ENCODE measurements at regions not wholly inside any gene's neighbourhood (a gene's known extent, or its start where the extent isn't known, plus 50 kb on each side); places are given as distances from the start of the nearest gene placed in this dataset.

GRCh38 chr5:125348936-125349831, 602.7 kb upstream of the ZNF608 start:
- peak; percentile 24 for DNase-seq

- DNase-seq: no peak
Measured at GRCh38 chr5:125357660-125358059, 611.2 kb upstream of the ZNF608 start.

GRCh38 chr5:125365747-125366146, 619.3 kb upstream of the ZNF608 start:
- no peak for DNase-seq

GRCh38 chr5:125367702-125368101, 621.3 kb upstream of the ZNF608 start:
- peak; percentile 53 for DNase-seq

- DNase-seq: no peak
Measured at GRCh38 chr5:125370461-125371205, 624.2 kb upstream of the ZNF608 start.

- DNase-seq: peak; percentile 75
Measured at GRCh38 chr5:125372694-125373631, 626.5 kb upstream of the ZNF608 start.

- no peak for DNase-seq
Measured at GRCh38 chr5:125375143-125375542, 628.7 kb upstream of the ZNF608 start.

GRCh38 chr5:125376059-125376641, 629.7 kb upstream of the ZNF608 start:
- DNase-seq: no peak

GRCh38 chr5:125377141-125377540, 630.7 kb upstream of the ZNF608 start:
- DNase-seq: no peak

- no peak for DNase-seq
Measured at GRCh38 chr5:125381290-125381689, 634.9 kb upstream of the ZNF608 start.

GRCh38 chr5:125384071-125384470, 637.6 kb upstream of the ZNF608 start:
- DNase-seq: no peak

GRCh38 chr5:125390326-125390725, 643.9 kb upstream of the ZNF608 start:
- no peak for DNase-seq

- no peak for DNase-seq
Measured at GRCh38 chr5:125393221-125393815, 646.9 kb upstream of the ZNF608 start.

- DNase-seq: peak; percentile 53
Measured at GRCh38 chr5:125394661-125395280, 648.3 kb upstream of the ZNF608 start.

GRCh38 chr5:125396462-125396861, 650.0 kb upstream of the ZNF608 start:
- no peak for DNase-seq

- no peak for DNase-seq
Measured at GRCh38 chr5:125398466-125398865, 652.0 kb upstream of the ZNF608 start.

- DNase-seq: no peak
Measured at GRCh38 chr5:125399885-125400284, 653.4 kb upstream of the ZNF608 start.

GRCh38 chr5:125401724-125402622, 655.5 kb upstream of the ZNF608 start:
- peak; percentile 62 for DNase-seq

GRCh38 chr5:125402787-125403186, 656.3 kb upstream of the ZNF608 start:
- no peak for DNase-seq

- no peak for DNase-seq
Measured at GRCh38 chr5:125404056-125404455, 657.6 kb upstream of the ZNF608 start.

Data from fibroblast of upper back skin (primary cell).